Endothelial cell of umbilical vein (primary cell): ENCODE measurements at regions not wholly inside any gene's neighbourhood (a gene's known extent, or its start where the extent isn't known, plus 50 kb on each side); places are given as distances from the start of the nearest gene placed in this dataset.

Source experiments
- BruUV-seq: library from RNA; stranded (reverse); fragments of 400-500 nt; replicated peaks from 2 replicates; lab custom pipeline; 2021; lab: Mats Ljungman, UMichigan
- CTCF ChIA-PET: fragments of 300-600, 350-600 bp; sonication (Branson Sonifier 250); formaldehyde crosslinking; loops from one replicate; lab custom pipeline; 2021; ENCODE audit warnings: antibody characterized with exemption, inconsistent platforms; lab: Charles Lee
- POLR2A ChIA-PET: fragments of 300-600, 350-600 bp; sonication (Branson Sonifier 250); formaldehyde crosslinking; loops from one replicate; lab custom pipeline; 2021; ENCODE audit warnings: antibody characterized with exemption, inconsistent platforms; lab: Charles Lee
- DNase-seq: peaks from one replicate; pipeline ENCODE4 v3.0.0-alpha.2; 2011; ENCODE audit warnings: low read depth, low spot score
- FAIRE-seq: peaks from 2 replicates; lab custom pipeline; 2011; peaks lifted over from hg19 to GRCh38; lab: Jason Lieb, UNC
- H2AFZ ChIP-seq: 2 replicates; pipeline ENCODE4 v1.6.0; 2012; ENCODE audit warnings: low read depth, low read length, control low read depth, inconsistent platforms
- H3K27ac ChIP-seq: 2 replicates; pipeline ENCODE4 v1.5.1; 2011; ENCODE audit warnings: low read depth, mild to moderate bottlenecking, control low read depth, low read length, moderate library complexity; ENCODE audit not compliant: insufficient read depth
- H3K27me3 ChIP-seq, 2 experiments: 2 replicates each; pipeline versions ENCODE4 v1.6.0 to v1.6.1; 2011; ENCODE audit warnings: low read length in 2 of 2, mixed read lengths in 1 of 2; ENCODE audit not compliant: control insufficient read depth in 2 of 2, insufficient read depth in 2 of 2
- H3K36me3 ChIP-seq, 2 experiments: 2 replicates in 1 of 2; 3 replicates in 1 of 2; pipeline ENCODE4 v1.5.1; 2011; ENCODE audit warnings: low read length in 2 of 2, mild to moderate bottlenecking in 1 of 2, moderate library complexity in 1 of 2; ENCODE audit not compliant: control insufficient read depth in 2 of 2, insufficient read depth in 2 of 2; ENCODE audit errors: extremely low read depth in 1 of 2
- H3K4me1 ChIP-seq: 3 replicates; pipeline ENCODE4 v1.5.1; 2011; ENCODE audit warnings: mild to moderate bottlenecking, low read length; ENCODE audit not compliant: control insufficient read depth, insufficient read depth; ENCODE audit errors: extremely low read depth
- H3K4me2 ChIP-seq: 2 replicates; pipeline ENCODE4 v1.6.1; 2011; ENCODE audit warnings: low read length, control low read depth, mixed read lengths; ENCODE audit not compliant: insufficient read depth
- H3K4me3 ChIP-seq, 3 experiments: fragments of 200-600 bp in 1 of 3; sonication (generic), shearing (Covaris generic) in 1 of 3; replicated peaks in 1 of 3; 2 replicates each; pipeline ENCODE4 v1.5.1; 2011 to 2016; ENCODE audit warnings: control low read depth in 3 of 3, low read length in 3 of 3, mild to moderate bottlenecking in 2 of 3, inconsistent platforms in 1 of 3, low read depth in 1 of 3, moderate library complexity in 1 of 3; ENCODE audit not compliant: insufficient read depth in 1 of 3
- H3K79me2 ChIP-seq: 2 replicates; pipeline ENCODE4 v1.6.0; 2012; ENCODE audit warnings: low read length, inconsistent platforms; ENCODE audit not compliant: control insufficient read depth, insufficient read depth
- H3K9ac ChIP-seq: replicated peaks from 2 replicates; pipeline ENCODE3; 2011; ENCODE audit warnings: low read length, control low read depth; ENCODE audit not compliant: insufficient read depth; ENCODE audit errors: extremely low read depth
- H3K9me1 ChIP-seq: replicated peaks from 3 replicates; pipeline ENCODE4 v1.6.0; 2011; ENCODE audit warnings: mild to moderate bottlenecking, low read length; ENCODE audit not compliant: control insufficient read depth, insufficient read depth; ENCODE audit errors: extremely low read depth
- H3K9me3 ChIP-seq: replicated peaks from 2 replicates; pipeline ENCODE4 v1.5.1; 2012; ENCODE audit warnings: low read length, inconsistent platforms; ENCODE audit not compliant: control insufficient read depth, insufficient read depth
- H4K20me1 ChIP-seq: replicated peaks from 2 replicates; pipeline ENCODE3; 2011; ENCODE audit warnings: mild to moderate bottlenecking, low read length; ENCODE audit not compliant: control insufficient read depth, insufficient read depth; ENCODE audit errors: extremely low read depth
- CTCF ChIP-seq, 2 donors: IDR thresholded peaks; 1 replicate in 1 of 2; 2 replicates in 1 of 2; pipeline ENCODE4 v1.5.1; 2011; ENCODE audit warnings: low read length in 2 of 2, mild to moderate bottlenecking in 2 of 2, moderate library complexity in 2 of 2, control low read depth in 1 of 2, inconsistent platforms in 1 of 2, low read depth in 1 of 2; ENCODE audit not compliant: insufficient read depth in 1 of 2; ENCODE audit errors: extremely low read depth in 1 of 2
- EZH2 ChIP-seq: IDR thresholded peaks from 2 replicates; pipeline ENCODE4 v1.6.1; 2012; ENCODE audit warnings: borderline replicate concordance, low read depth, mild to moderate bottlenecking, moderate library complexity, low read length, inconsistent platforms; ENCODE audit not compliant: severe bottlenecking
- FOS ChIP-seq: IDR thresholded peaks from 2 replicates; pipeline ENCODE4 v1.6.1; 2011; ENCODE audit warnings: mild to moderate bottlenecking, low read length, moderate library complexity, borderline replicate concordance; ENCODE audit not compliant: insufficient read depth
- GATA2 ChIP-seq: IDR thresholded peaks from 2 replicates; pipeline ENCODE4 v1.7.0; 2011; ENCODE audit warnings: low read depth, mild to moderate bottlenecking, moderate library complexity, mixed read lengths, low read length; ENCODE audit not compliant: insufficient read length, insufficient read depth
- JUN ChIP-seq: IDR thresholded peaks from 2 replicates; pipeline ENCODE4 v1.6.1; 2011; ENCODE audit warnings: borderline replicate concordance, low read depth; ENCODE audit not compliant: insufficient read length, insufficient read depth
- MYC ChIP-seq: IDR thresholded peaks from one replicate; pipeline ENCODE4 v1.6.1; 2011; ENCODE audit warnings: mild to moderate bottlenecking, low read depth, low read length
- POLR2A ChIP-seq: IDR thresholded peaks from 2 replicates; pipeline ENCODE4 v1.6.1; 2012; ENCODE audit warnings: low read depth, mild to moderate bottlenecking, control low read depth, low read length
- POLR2AphosphoS5 ChIP-seq: IDR thresholded peaks from 2 replicates; pipeline ENCODE4 v1.6.1; 2012; ENCODE audit warnings: low read depth, mild to moderate bottlenecking, control low read depth, low read length, moderate library complexity; ENCODE audit not compliant: insufficient read depth
- dilution Hi-C: fragments of 300-500 bp; cut with MboI; formaldehyde crosslinking; loops from one replicate; pipeline ENCODE4 v1.15.0; 2019; ENCODE audit warnings: low sequenced_read_pairs; ENCODE audit not compliant: extremely low pct_ligation_motif_present
- intact Hi-C: fragments of 100-400 bp; cut with micrococcal nuclease; formaldehyde crosslinking; loops from one replicate; pipeline ENCODE4 v1.10.0; 2022
- TF ChIP-seq, protein P1 (sequence below): IDR thresholded peaks from 2 replicates; pipeline ENCODE4 v1.6.1; 2011; ENCODE audit not compliant: insufficient read depth, insufficient read length

DNA sequence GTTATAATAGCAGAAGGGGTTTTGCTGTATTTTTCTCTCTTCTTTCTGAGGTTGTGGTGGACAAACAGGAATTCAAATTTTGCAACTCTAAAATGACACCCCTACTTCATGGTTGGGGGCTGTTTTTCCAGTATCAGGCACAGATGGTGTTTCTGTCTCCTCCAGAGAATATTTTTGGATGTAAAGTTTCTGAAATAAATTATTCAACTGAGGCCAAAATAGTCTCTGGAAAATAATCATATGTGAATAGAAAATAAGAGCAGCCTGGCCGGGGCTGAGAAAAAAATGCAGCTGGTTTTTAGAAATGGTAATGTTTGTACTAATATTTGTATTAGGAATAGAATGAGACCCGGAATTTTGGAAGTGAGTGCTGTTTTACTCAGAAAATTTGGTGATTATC, 121.3 kb upstream of the ADAMTS9 start:
- H2AFZ ChIP-seq: no peak overlapping the region
- ChIA-PET CTCF (no interaction called here), POLR2A (no interaction called here)
- H3K9me1 ChIP-seq: no peaks in the 10 kb centered on the region
- no peaks in the 10 kb centered on the region for H3K9me3 ChIP-seq
- DNase-seq (no peak), FAIRE-seq (no peak)
- intact Hi-C loops: no loop called here
- no peaks in the 10 kb centered on the region for H3K4me1 ChIP-seq
- H3K27me3 ChIP-seq: no peaks in the 10 kb centered on the region
- dilution Hi-C loops: no loop called here
- BruUV-seq: no TSS peak
- H3K27ac ChIP-seq: no peak overlapping the region
- no peak overlapping the region for H3K4me2 ChIP-seq
- H3K9ac ChIP-seq: no peak overlapping the region
- no peak for TF ChIP-seq CTCF (IDR thresholded peaks at IDR 0.05; ENCODE audit: extremely low read depth in 1 of 2, insufficient read depth in 1 of 2, low read depth in 1 of 2, low read length in 2 of 2)
- H3K4me3 ChIP-seq: no peak overlapping the region
- no peaks in the 10 kb centered on the region for H4K20me1 ChIP-seq
- H3K79me2 ChIP-seq: no peaks in the 10 kb centered on the region
- H3K36me3 ChIP-seq: no peaks in the 10 kb centered on the region

DNA sequence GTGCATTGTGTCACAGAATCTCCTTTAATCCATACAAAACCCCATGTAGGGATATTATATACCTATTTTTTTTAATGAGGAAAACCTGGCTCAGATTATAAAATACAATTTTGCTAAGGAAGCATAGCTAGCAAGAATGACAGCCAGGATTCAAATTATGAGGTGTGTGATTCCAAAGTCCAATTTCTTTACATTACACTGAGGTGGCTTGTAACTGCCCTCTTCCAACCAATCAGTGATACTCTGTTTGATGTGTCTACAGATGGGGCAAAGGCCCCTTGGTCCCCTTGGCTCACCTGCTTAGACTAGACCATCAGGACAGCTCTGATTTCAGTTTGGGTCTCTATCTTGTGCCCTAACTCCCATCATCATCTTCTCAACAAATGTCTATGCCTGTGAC, 120.3 kb upstream of the ADAMTS9 start:
- H3K79me2 ChIP-seq: no peaks in the 10 kb centered on the region
- BruUV-seq: no TSS peak
- TF ChIP-seq, protein P1, sequence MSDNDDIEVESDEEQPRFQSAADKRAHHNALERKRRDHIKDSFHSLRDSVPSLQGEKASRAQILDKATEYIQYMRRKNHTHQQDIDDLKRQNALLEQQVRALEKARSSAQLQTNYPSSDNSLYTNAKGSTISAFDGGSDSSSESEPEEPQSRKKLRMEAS: no peak
- TF ChIP-seq POLR2A: no peak
- TF ChIP-seq MYC: no peak
- TF ChIP-seq GATA2: no peak
- TF ChIP-seq POLR2AphosphoS5: no peak
- no peak for TF ChIP-seq EZH2
- TF ChIP-seq JUN: no peak
- no peak for TF ChIP-seq FOS
- TF ChIP-seq CTCF (IDR thresholded peaks at IDR 0.05; ENCODE audit: extremely low read depth in 1 of 2, insufficient read depth in 1 of 2, low read depth in 1 of 2, low read length in 2 of 2): no peak
- H3K4me1 ChIP-seq: no peaks in the 10 kb centered on the region
- FAIRE-seq (no peak), DNase-seq (no peak)
- H3K27ac ChIP-seq: no peak overlapping the region
- dilution Hi-C loops (no loop called here), intact Hi-C loops (no loop called here)
- no peaks in the 10 kb centered on the region for H3K36me3 ChIP-seq
- H3K9ac ChIP-seq: no peak overlapping the region
- no peak overlapping the region for H3K4me3 ChIP-seq
- no peaks in the 10 kb centered on the region for H3K27me3 ChIP-seq
- no peaks in the 10 kb centered on the region for H3K9me3 ChIP-seq
- POLR2A ChIA-PET: no interaction called here
- no peaks in the 10 kb centered on the region for H3K9me1 ChIP-seq
- H3K4me2 ChIP-seq: no peak overlapping the region
- CTCF ChIA-PET: no interaction called here
- H4K20me1 ChIP-seq: no peaks in the 10 kb centered on the region
- no peak overlapping the region for H2AFZ ChIP-seq
